ENCODE measurements at regions not wholly inside any gene's neighbourhood (a gene's known extent, or its start where the extent isn't known, plus 50 kb on each side); places are given as distances from the start of the nearest gene placed in this dataset.

DNA sequence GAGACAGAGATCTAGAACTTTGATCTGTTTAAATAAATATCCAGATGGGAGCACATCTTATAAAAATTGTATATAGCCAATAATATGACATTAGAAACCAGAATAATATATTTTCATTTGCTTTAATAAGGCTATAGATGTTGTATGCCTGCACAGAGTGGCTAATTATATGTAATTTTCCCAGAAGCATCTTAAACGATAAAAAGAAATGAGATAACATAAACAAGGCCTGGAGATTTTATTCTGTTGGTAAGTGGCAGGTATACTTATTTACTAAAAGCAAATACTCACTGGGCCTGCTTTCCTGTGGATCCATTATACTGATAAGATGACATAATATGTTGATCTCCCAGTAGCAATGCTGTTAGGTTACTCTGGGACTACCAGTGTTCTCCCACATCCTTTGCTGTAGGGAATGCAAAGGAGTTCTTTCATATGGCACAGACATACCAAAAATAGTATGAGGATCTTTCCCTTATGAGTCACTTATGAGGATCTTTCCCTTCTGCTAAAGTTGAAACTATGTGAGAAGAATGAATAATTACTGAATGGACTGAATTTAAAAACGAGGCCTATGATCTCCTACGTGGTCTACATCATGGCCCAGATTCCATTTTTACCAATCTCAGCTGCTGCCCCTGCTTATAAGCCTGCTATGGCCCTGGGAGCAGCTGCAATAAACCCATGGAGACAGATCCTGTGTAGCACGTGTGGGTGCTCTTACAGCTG is 112.1 kb downstream of the NUDT12 start:
- no peak overlapping the region for H3K9ac ChIP-seq (ENCODE audit: low read length in 3 of 3)
- intact Hi-C loops (cut with DNase I) = no loop called here
- DNase-seq (no peak), FAIRE-seq (no peak)
- TF ChIP-seq, protein P1, sequence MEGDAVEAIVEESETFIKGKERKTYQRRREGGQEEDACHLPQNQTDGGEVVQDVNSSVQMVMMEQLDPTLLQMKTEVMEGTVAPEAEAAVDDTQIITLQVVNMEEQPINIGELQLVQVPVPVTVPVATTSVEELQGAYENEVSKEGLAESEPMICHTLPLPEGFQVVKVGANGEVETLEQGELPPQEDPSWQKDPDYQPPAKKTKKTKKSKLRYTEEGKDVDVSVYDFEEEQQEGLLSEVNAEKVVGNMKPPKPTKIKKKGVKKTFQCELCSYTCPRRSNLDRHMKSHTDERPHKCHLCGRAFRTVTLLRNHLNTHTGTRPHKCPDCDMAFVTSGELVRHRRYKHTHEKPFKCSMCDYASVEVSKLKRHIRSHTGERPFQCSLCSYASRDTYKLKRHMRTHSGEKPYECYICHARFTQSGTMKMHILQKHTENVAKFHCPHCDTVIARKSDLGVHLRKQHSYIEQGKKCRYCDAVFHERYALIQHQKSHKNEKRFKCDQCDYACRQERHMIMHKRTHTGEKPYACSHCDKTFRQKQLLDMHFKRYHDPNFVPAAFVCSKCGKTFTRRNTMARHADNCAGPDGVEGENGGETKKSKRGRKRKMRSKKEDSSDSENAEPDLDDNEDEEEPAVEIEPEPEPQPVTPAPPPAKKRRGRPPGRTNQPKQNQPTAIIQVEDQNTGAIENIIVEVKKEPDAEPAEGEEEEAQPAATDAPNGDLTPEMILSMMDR (IDR thresholded peaks at IDR 0.05; ENCODE audit: borderline replicate concordance, extremely low read depth, insufficient read depth) = no peak
- H3K36me3 ChIP-seq (ENCODE audit: control insufficient read depth in 2 of 3, insufficient read depth in 3 of 3, low read length in 3 of 3) = no peaks in the 10 kb centered on the region
- no peak overlapping the region for H3K27ac ChIP-seq (ENCODE audit: low read depth in 2 of 2, low read length in 2 of 2)
- H3K4me1 ChIP-seq (ENCODE audit: control insufficient read depth in 2 of 3, insufficient read depth in 2 of 3, low read depth in 1 of 3, low read length in 3 of 3) = peaks cover 0 to under 1% (median 0%) of the 10 kb centered on the region in 3 donors
- no peaks in the 10 kb centered on the region for H3K9me3 ChIP-seq (ENCODE audit: control insufficient read depth in 2 of 3, insufficient read depth in 1 of 3, low read length in 3 of 3)
- H3K27me3 ChIP-seq (ENCODE audit: control insufficient read depth, insufficient read depth, low read length) = no peaks in the 10 kb centered on the region
- H3K4me3 ChIP-seq (ENCODE audit: low read length in 3 of 3) = no peak overlapping the region

DNA sequence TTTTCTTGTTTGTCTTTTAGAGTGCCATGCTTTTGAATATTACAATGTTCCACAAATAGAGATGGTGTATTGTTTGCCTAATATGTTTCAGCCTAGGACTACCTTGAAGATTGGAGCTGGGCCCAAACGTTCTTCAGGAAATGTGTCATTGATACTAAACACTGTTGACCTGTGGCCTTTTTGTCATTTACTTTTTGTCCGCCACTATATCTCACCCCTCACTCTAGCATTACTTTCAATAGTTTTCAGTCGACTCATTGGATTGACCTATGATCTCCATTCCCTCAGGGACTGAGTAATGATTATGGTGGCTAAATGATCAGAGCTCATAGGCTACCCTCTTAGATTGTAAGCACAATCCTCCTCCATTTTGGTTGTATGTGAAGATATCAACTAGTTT is 115.8 kb downstream of the NUDT12 start:
- no peak for FAIRE-seq
- Histone ChIP-seq H3K9me3 (ENCODE audit: control insufficient read depth in 2 of 3, insufficient read depth in 1 of 3, low read length in 3 of 3) (no peaks in the 10 kb centered on the region), H3K27ac (ENCODE audit: low read depth in 2 of 2, low read length in 2 of 2) (no peak overlapping the region), H3K9ac (ENCODE audit: low read length in 3 of 3) (no peak overlapping the region), H3K36me3 (ENCODE audit: control insufficient read depth in 2 of 3, insufficient read depth in 3 of 3, low read length in 3 of 3) (no peaks in the 10 kb centered on the region), H3K4me1 (ENCODE audit: control insufficient read depth in 2 of 3, insufficient read depth in 2 of 3, low read depth in 1 of 3, low read length in 3 of 3) (peaks cover 0 to 4% (median 0%) of the 10 kb centered on the region in 3 donors), H3K4me3 (ENCODE audit: low read length in 3 of 3) (no peak overlapping the region), H3K27me3 (ENCODE audit: control insufficient read depth, insufficient read depth, low read length) (no peaks in the 10 kb centered on the region)
- intact Hi-C loops (cut with DNase I) = no loop called here
- TF ChIP-seq, protein P1 (IDR thresholded peaks at IDR 0.05; ENCODE audit: borderline replicate concordance, extremely low read depth, insufficient read depth) = no peak
- no peak for DNase-seq

DNA sequence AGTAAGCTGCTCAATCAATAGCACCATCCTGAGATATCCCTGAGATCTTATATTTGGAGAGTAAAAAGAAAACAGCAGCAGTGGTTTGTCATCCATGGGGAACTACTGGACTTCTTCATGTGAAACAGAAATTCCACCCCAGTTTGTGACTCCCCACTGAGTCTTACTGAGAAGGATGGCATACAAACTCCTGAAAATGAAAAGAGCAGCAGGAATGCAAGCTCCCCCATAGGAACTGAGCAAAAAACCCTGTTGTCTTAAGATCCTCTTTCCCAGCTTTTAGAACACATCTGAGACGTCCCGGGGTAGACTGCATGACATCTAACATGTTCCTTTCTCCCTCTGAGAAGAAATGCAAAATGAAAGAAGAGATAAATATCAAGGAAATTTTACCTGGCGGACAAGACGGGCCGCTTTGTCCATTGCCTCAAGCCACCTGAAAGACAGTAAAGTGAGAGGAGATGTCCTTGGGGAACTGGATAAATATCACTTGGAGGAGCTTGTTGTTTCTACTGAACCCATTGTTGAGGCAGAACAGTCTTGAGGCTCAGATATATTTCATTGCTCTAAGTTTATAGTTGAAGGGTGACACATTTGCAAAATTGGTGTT is 117.1 kb downstream of the NUDT12 start:
- H3K27ac ChIP-seq (ENCODE audit: low read depth in 2 of 2, low read length in 2 of 2) = no peak overlapping the region
- no peaks in the 10 kb centered on the region for H3K27me3 ChIP-seq (ENCODE audit: control insufficient read depth, insufficient read depth, low read length)
- no peaks in the 10 kb centered on the region for H3K9me3 ChIP-seq (ENCODE audit: control insufficient read depth in 2 of 3, insufficient read depth in 1 of 3, low read length in 3 of 3)
- no peaks in the 10 kb centered on the region for H3K36me3 ChIP-seq (ENCODE audit: control insufficient read depth in 2 of 3, insufficient read depth in 3 of 3, low read length in 3 of 3)
- TF ChIP-seq, protein P1 (IDR thresholded peaks at IDR 0.05; ENCODE audit: borderline replicate concordance, extremely low read depth, insufficient read depth) = no peak
- H3K4me3 ChIP-seq (ENCODE audit: low read length in 3 of 3) = no peak overlapping the region
- FAIRE-seq (no peak), DNase-seq (no peak)
- H3K9ac ChIP-seq (ENCODE audit: low read length in 3 of 3) = no peak overlapping the region
- H3K4me1 ChIP-seq (ENCODE audit: control insufficient read depth in 2 of 3, insufficient read depth in 2 of 3, low read depth in 1 of 3, low read length in 3 of 3) = peaks cover 0 to 4% (median 0%) of the 10 kb centered on the region in 3 donors
- intact Hi-C loops (cut with DNase I) = no loop called here
